WTC11 (cell line): ENCODE measurements at regions not wholly inside any gene's neighbourhood (a gene's known extent, or its start where the extent isn't known, plus 50 kb on each side); places are given as distances from the start of the nearest gene placed in this dataset.

ENCODE experiments used
- ATAC-seq: fragments of 200-7000 bp; cut with Tn5 transposase; 2 replicates; pipeline ENCODE4 v1.10.0; 2021; ENCODE audit warnings: mild to moderate bottlenecking, moderate library complexity
- CTCF ChIA-PET: fragments of 300-600 bp; sonication (Branson Sonifier 250); formaldehyde crosslinking; loops from one replicate; lab custom pipeline; 2021; ENCODE audit warnings: antibody characterized with exemption; lab: Charles Lee
- POLR2A ChIA-PET: fragments of 350-600 bp; sonication (Branson Sonifier 250); formaldehyde crosslinking; loops from one replicate; lab custom pipeline; 2021; ENCODE audit warnings: antibody characterized with exemption; lab: Charles Lee
- DNase-seq: peaks from one replicate; pipeline ENCODE4 v3.0.0; 2021; ENCODE audit warnings: low spot score
- H3K27ac Mint-ChIP-seq: 2 replicates; pipeline ENCODE4 v1.8.0; 2021; ENCODE audit warnings: mixed read lengths
- H3K27me3 Mint-ChIP-seq: 2 replicates; pipeline ENCODE4 v1.8.0; 2021; ENCODE audit warnings: low read depth, mild to moderate bottlenecking, moderate library complexity, mixed read lengths
- H3K36me3 Mint-ChIP-seq: 2 replicates; pipeline ENCODE4 v1.8.0; 2021; ENCODE audit warnings: mixed read lengths
- H3K4me1 Mint-ChIP-seq: 2 replicates; pipeline ENCODE4 v1.8.0; 2022; ENCODE audit warnings: mixed read lengths
- H3K4me3 Mint-ChIP-seq: 2 replicates; pipeline ENCODE4 v1.8.0; 2021; ENCODE audit warnings: mild to moderate bottlenecking, moderate library complexity, mixed read lengths
- H3K9me3 Mint-ChIP-seq: 2 replicates; pipeline ENCODE4 v1.8.0; 2021; ENCODE audit warnings: mixed read lengths
- CREB1 ChIP-seq: sonication (generic); formaldehyde crosslinking; IDR thresholded peaks from 2 replicates; pipeline ENCODE4 v1.8.0; 2023; ENCODE audit warnings: mild to moderate bottlenecking, missing genetic modification reagents
- CTCF ChIP-seq: fragments of 200-600 bp; IDR thresholded peaks from 2 replicates; pipeline ENCODE4 v1.8.0; 2022; ENCODE audit warnings: antibody characterized with exemption
- E2F1 ChIP-seq: sonication (generic); formaldehyde crosslinking; IDR thresholded peaks from 2 replicates; pipeline ENCODE4 v1.8.0; 2022; ENCODE audit warnings: mild to moderate bottlenecking, missing genetic modification reagents
- E2F4 ChIP-seq: sonication (generic); formaldehyde crosslinking; IDR thresholded peaks from 2 replicates; pipeline ENCODE4 v1.8.1; 2022; ENCODE audit warnings: low read depth, mild to moderate bottlenecking, moderate library complexity, missing genetic modification reagents, borderline replicate concordance
- ESRRA ChIP-seq: sonication (generic); formaldehyde crosslinking; IDR thresholded peaks from 2 replicates; pipeline ENCODE4 v1.8.1; 2022; ENCODE audit warnings: mild to moderate bottlenecking, missing genetic modification reagents, borderline replicate concordance
- GTF2I ChIP-seq: fragments of 250-450 bp; sonication (Bioruptor Pico); conservative IDR thresholded peaks from 2 replicates; pipeline ENCODE4 v1.4.0; 2021; ENCODE audit warnings: mild to moderate bottlenecking
- MAX ChIP-seq: sonication (generic); formaldehyde crosslinking; IDR thresholded peaks from 2 replicates; pipeline ENCODE4 v1.8.0; 2022; ENCODE audit warnings: mild to moderate bottlenecking, missing genetic modification reagents
- MYBL2 ChIP-seq: sonication (generic); formaldehyde crosslinking; IDR thresholded peaks from 2 replicates; pipeline ENCODE4 v1.8.1; 2023; ENCODE audit warnings: mild to moderate bottlenecking, moderate library complexity, missing genetic modification reagents
- PRDM15 ChIP-seq: sonication (generic); formaldehyde crosslinking; IDR thresholded peaks from 2 replicates; pipeline ENCODE4 v1.8.0; 2022; ENCODE audit warnings: missing genetic modification reagents
- PREB ChIP-seq: sonication (generic); formaldehyde crosslinking; IDR thresholded peaks from 2 replicates; pipeline ENCODE4 v1.8.1; 2022; ENCODE audit warnings: mild to moderate bottlenecking, missing genetic modification reagents, moderate library complexity, borderline replicate concordance
- RORB ChIP-seq: fragments of 250-450 bp; sonication (Bioruptor Pico); IDR thresholded peaks from 2 replicates; pipeline ENCODE4 v1.9.0; 2021; ENCODE audit warnings: mild to moderate bottlenecking
- ZBTB21 ChIP-seq: sonication (generic); formaldehyde crosslinking; IDR thresholded peaks from 2 replicates; pipeline ENCODE4 v1.8.1; 2023; ENCODE audit warnings: mild to moderate bottlenecking, missing genetic modification reagents, borderline replicate concordance
- ZNF281 ChIP-seq: sonication (generic); formaldehyde crosslinking; IDR thresholded peaks from 2 replicates; pipeline ENCODE4 v1.8.0; 2023; ENCODE audit warnings: mild to moderate bottlenecking, missing genetic modification reagents
- ZNF423 ChIP-seq: fragments of 250-450 bp; sonication (Bioruptor Pico); IDR thresholded peaks from 2 replicates; pipeline ENCODE4 v2.1.2; 2022; ENCODE audit warnings: mild to moderate bottlenecking, moderate library complexity
- ZNF425 ChIP-seq: fragments of 250-450 bp; sonication (Bioruptor Pico); conservative IDR thresholded peaks from 2 replicates; pipeline ENCODE4 v1.9.0; 2021; ENCODE audit warnings: mild to moderate bottlenecking

GRCh38 chr2:66822186-66822585, 387.3 kb downstream of the MEIS1 start:
- peaks cover 8% of the 10 kb centered on the region for H3K36me3 Mint-ChIP-seq
- H3K9me3 Mint-ChIP-seq: peaks cover 42% of the 10 kb centered on the region

GRCh38 chr2:66824926-66825325, 390.0 kb downstream of the MEIS1 start:
- Mint-ChIP-seq H3K4me3 (no peak overlapping the region), H3K36me3 (no peaks in the 10 kb centered on the region), H3K27me3 (no peaks in the 10 kb centered on the region), H3K4me1 (no peaks in the 10 kb centered on the region), H3K27ac (no peak overlapping the region), H3K9me3 (peaks cover 21% of the 10 kb centered on the region)
- ChIA-PET POLR2A (no interaction called here), CTCF (no interaction called here)
- ATAC-seq: no peak
- no peak for DNase-seq
- TF ChIP-seq PRDM15 (CRISPR knock-in tag) (no peak), PREB (CRISPR knock-in tag) (no peak), MYBL2 (CRISPR knock-in tag) (no peak), ZNF425 (CRISPR knock-in tag) (no peak), CREB1 (no peak), E2F4 (CRISPR knock-in tag) (no peak), MAX (no peak), ESRRA (CRISPR knock-in tag) (no peak), RORB (CRISPR knock-in tag) (no peak), ZNF423 (CRISPR knock-in tag) (no peak), ZBTB21 (CRISPR knock-in tag) (no peak), CTCF (no peak)

More at GRCh38 chr2:66822186-66822585, 387.3 kb downstream of the MEIS1 start:
- ChIA-PET POLR2A (no interaction called here), CTCF (interaction anchor here (0.6 kb wide), 1 partner anchor 652 kb away, joined by 6 read pairs; no protein-coding TSS in a partner anchor)
- no peaks in the 10 kb centered on the region for H3K27me3 Mint-ChIP-seq
- H3K4me3 Mint-ChIP-seq: no peak overlapping the region
- no peak overlapping the region for H3K27ac Mint-ChIP-seq
- no peaks in the 10 kb centered on the region for H3K4me1 Mint-ChIP-seq
- no peak for DNase-seq
- ATAC-seq: no peak
- TF ChIP-seq ZNF281 (no peak), E2F1 (CRISPR knock-in tag) (no peak), GTF2I (no peak), MAX (no peak)
- TF ChIP-seq, all 79 proteins: peak for 0
